ENCODE measurements at regions not wholly inside any gene's neighbourhood (a gene's known extent, or its start where the extent isn't known, plus 50 kb on each side); places are given as distances from the start of the nearest gene placed in this dataset.

GRCh38 chr6:167707686-167708500 is 118.8 kb upstream of the AFDN start:
- intact Hi-C loops (cut with micrococcal nuclease): loop anchor here (1.0 to 10.0 kb wide), 3 partner anchors 9 to 753 kb away; partner anchors contain the start of genes AFDN and RNASET2

GRCh38 chr6:167708501-167709094 is 118.1 kb upstream of the AFDN start:
- intact Hi-C loops (cut with micrococcal nuclease): loop anchor here (5.0 to 10.0 kb wide), 2 partner anchors 119 to 754 kb away; partner anchors contain the start of genes AFDN and RNASET2

DNA sequence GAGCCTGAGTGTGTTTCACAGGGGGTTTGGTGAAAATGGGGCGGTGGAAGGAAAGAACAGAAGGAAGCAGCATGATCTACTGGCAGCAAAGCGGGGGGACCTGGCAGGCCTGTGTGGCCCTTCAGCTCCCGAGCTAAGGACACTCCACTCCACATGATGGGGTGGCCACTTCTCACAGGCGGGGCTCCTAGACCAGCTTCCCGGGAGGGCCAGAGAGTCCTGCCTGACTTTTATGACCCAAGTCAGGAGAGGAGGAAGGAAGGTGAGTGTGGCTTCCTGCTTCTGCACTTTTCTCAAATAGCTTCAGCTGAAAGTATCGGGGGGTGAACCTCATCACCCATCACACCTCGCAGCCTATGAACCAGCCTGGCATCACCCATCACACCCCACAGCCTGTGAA is 117.5 kb upstream of the AFDN start:
- intact Hi-C loops (cut with micrococcal nuclease): loop anchor here (5.0 to 10.0 kb wide), 2 partner anchors 118 to 754 kb away; partner anchors contain the start of genes AFDN and RNASET2

- intact Hi-C loops (cut with micrococcal nuclease): loop anchor here (5.0 to 10.0 kb wide), 2 partner anchors 117 to 755 kb away; partner anchors contain the start of genes AFDN and RNASET2
Observed at GRCh38 chr6:167709776-167710336, 116.9 kb upstream of the AFDN start.

GRCh38 chr6:167710363-167710920 is 116.3 kb upstream of the AFDN start:
- intact Hi-C loops (cut with micrococcal nuclease): no loop called here

DNA sequence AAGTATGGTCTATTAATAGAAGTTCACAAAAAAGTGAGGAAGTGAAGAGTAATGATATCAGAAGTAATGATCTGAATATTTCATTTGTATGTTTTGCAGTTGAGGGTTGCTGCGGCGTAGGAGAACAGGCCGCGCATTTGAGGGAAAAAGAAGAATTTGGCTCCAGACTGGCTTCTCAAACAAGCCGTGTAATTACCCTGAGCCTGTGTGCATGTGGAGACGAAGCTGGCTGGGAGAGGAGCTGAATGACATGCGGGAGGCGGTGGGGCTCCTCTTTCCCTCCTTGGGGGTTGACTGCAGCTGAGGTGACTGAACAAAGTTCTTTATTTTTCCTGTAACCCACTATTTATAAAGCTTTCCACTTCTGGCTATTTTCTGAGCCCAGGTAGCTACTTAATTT is 115.5 kb upstream of the AFDN start:
- intact Hi-C loops (cut with micrococcal nuclease): no loop called here

GRCh38 chr6:167711768-167712730 is 114.7 kb upstream of the AFDN start:
- intact Hi-C loops (cut with micrococcal nuclease): no loop called here

DNA sequence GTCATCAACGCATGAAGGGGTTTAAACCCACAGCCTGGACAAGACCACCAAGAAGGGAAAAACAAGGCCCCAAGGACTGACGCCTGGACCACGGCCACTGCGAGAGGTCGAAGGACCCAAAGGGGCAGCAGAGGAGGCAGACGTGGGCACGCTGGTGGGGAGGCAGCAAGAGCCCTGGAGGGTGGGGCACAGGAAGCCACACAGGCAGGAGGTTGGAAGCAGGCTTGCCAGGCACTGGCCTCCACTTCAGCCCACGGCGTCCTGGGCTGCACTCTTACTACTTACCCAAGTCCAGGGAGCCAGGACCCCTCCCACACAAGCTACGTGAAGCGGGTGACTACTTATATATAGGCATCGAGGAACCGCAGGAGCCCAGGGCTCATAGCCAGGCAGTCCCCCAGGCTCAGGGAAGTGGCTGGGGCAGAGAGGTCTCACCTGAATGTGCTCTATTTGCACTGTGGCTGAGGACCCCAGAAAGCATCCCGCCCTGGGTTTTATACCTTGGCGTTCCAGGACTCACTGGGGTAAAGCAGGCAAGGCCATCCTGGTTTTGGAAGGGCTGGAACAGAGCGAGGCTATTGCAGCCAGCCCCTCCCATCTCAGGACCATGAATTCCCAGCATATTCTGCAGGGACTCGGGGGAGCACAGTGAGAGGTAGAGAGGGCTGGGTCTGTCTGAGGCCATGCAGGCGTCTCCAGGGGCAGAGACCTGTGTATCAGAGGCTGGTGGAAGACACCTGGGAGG is 113.8 kb upstream of the AFDN start:
- intact Hi-C loops (cut with micrococcal nuclease): no loop called here

DNA sequence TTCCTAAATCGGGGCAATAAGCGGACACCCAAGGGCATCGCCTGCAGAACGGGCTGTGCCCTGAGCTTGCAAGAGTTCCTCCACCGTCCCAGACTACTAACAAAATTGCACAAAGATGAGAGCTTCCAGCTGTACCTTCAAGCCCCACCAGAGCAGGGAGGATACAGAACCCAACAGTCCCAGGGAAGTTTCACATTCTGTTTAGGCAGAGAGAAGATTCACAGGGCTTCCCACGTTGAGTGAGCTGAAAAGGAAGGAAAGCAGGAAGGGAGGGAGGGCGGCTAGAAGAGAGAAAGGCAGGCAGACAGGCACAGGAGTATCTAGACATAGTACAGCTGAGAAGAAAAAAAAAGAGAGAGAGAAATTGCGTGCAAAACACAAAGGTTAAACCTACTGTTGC is 112.6 kb upstream of the AFDN start:
- intact Hi-C loops (cut with micrococcal nuclease): no loop called here

GRCh38 chr6:167717455-167717854 is 109.3 kb upstream of the AFDN start:
- intact Hi-C loops (cut with micrococcal nuclease): no loop called here

- intact Hi-C loops (cut with micrococcal nuclease): no loop called here
Observed at GRCh38 chr6:167717867-167718266, 108.8 kb upstream of the AFDN start.

GRCh38 chr6:167719920-167720319 is 106.8 kb upstream of the AFDN start:
- intact Hi-C loops (cut with micrococcal nuclease): no loop called here

GRCh38 chr6:167720456-167721285 is 106.0 kb upstream of the AFDN start:
- intact Hi-C loops (cut with micrococcal nuclease): no loop called here

DNA sequence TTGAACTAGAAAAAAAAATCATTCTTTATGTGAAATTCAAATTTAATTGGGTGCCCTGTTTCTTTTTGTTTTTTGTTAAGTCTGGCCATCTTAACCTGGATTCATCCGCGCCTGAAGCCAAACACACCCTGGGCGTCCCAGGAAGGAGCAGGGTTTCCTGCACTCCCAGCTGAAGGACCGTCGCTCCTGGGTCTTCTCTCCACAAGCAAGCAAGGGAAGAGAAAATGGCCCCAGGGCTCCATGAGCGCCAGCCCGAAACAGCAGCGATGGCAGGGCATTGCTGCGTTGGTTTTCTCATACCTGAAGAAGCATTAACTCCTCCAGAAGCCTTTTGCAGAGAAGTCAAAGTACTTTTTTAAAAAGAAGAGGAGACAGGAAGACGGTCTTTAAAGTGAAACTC is 105.4 kb upstream of the AFDN start:
- intact Hi-C loops (cut with micrococcal nuclease): no loop called here

DNA sequence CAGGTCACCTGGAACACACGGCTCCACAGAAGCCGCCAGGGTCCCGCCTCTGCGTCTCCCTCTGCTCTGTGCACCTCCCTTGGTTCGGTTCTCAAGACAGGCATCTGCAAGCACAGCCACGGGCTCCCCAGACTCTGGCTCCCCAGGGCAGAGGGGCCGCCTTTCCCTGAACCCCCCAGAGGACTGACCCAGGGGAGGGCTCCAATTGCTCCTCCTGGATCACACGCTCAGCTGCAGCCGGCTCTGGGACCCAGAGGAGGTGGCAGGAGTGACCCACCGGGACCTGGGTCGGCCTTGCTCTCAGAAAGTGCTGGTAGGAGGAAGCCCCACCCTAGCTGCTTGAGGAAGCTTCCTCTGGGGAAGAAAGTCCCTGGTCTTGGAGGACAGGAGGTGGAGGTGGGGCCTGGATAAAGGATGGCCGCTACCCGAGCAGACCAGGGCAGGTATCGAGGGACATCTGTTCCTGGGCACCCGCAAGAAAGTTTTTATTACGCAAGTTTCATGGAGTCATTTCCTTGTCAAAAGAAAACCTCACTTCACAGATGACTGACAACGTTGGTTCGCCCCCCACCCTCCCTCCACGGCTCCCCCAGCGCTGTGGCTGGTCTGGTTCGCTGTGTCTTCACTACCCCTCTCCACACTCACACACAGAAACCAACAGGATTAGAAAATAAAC is 103.9 kb upstream of the AFDN start:
- intact Hi-C loops (cut with micrococcal nuclease): no loop called here

DNA sequence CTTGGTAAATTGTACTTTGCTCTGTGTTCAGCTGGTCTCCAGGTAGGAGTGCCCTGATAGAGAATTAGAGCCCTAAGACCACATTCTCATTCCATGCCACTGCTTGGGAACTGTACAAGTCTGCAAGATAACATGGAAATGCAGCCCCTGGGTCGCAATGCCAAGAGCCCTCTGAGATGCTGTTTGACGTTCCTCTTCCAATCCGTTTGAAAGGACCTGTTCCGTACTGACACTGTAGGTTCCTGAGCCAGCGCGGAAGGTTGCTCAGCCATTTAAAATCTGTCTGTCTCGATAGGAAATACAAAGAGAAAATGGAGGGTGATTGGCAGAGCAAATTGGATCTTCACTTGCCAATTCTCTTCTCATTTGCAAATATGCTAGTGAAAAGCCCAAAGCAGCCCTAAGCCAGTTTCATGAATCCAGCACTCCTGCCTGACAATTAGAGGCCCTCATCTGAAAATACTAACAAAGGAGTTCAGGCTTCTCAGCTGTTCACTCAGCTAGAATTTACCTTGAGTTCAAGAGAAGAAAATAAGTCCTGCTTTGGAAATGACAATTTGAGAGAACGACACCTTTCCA is 100.6 kb upstream of the AFDN start:
- intact Hi-C loops (cut with micrococcal nuclease): no loop called here

DNA sequence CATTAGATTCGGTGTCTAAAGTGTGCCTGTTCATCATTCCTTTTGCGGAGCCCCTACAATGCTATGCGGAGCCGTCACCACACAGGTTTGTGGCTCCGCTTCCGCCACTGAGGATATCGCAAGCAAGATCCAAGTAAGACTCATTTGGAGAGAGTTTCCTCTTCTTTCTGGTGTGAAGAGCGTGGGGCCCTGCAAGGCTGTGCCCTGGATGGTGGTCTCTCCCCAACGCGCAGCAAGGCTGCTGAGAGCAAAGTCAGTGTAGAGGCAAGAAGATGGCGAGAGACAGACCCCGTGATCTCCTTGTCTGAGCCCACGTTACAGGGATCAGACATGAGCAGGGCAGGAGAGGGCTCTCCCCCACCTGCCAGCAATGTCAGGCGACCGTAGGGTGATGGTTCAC is 96.3 kb upstream of the AFDN start:
- intact Hi-C loops (cut with micrococcal nuclease): no loop called here

DNA sequence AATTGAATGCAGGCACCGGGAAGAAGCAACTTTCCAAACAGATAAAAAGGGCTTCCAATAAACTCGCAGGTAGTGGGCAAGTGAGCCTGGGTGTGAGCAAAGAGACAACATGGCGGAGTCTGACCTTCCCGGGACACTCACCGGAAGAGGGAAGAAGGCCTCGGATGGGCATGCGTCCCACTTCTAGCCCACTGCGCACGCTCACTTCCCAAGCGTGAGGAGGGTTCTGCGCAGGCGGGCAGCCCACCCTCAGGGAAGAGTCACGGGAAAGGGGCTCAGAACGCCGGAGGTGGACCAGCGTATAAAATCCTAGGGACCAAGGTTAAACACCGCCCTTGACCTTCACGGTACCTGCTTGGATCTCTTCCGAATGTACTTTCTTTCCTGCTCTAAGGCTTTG is 95.5 kb upstream of the AFDN start:
- intact Hi-C loops (cut with micrococcal nuclease): no loop called here

Measured in T-helper 2 cell treated with Interferon-gamma antibody and Interleukin-4, amounts not matched to agents 100 ng/mL and 5 ng/mL, for 36 hours (primary cell).